Erythroblast (primary cell): ENCODE measurements at regions not wholly inside any gene's neighbourhood (a gene's known extent, or its start where the extent isn't known, plus 50 kb on each side); places are given as distances from the start of the nearest gene placed in this dataset.

ENCODE experiments used
- GATA1 ChIP-seq: IDR thresholded peaks from 2 replicates; pipeline ENCODE4 v1.6.1; 2011; ENCODE audit warnings: low read depth, mild to moderate bottlenecking, control low read depth, low read length, moderate library complexity
- POLR2A ChIP-seq: IDR thresholded peaks from 2 replicates; pipeline ENCODE4 v1.6.1; 2011; ENCODE audit warnings: mild to moderate bottlenecking, low read length

DNA sequence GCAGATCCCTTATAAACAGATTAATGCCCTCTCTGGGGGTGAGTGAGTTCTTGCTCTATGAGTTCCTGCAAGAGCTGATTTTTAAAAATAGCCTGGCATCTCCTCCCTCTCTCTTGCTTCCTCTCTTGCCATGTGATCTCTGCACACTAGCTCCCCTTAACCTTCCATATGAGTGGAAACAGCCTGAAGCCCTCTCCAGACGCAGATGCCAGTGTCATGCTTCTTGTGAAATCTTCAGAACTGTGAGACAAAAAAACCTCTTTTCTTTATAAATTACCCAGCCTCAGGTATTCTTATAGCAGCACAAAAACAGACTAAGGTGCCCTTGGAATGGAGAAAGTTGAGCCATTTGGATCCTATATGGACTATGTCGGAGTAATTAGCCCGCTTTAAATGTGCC is 559.7 kb upstream of the CYLC2 start:
- TF ChIP-seq POLR2A (no peak), GATA1 (no peak)
